Hematopoietic multipotent progenitor cell treated with erythropoietin and hydrocortisone succinate and interleukin-3 and kit ligand, for 8 days (in vitro differentiated cells): ENCODE measurements at regions not wholly inside any gene's neighbourhood (a gene's known extent, or its start where the extent isn't known, plus 50 kb on each side); places are given as distances from the start of the nearest gene placed in this dataset.
"Not testable (repeated sequence)": the region's sequence is repeated elsewhere in the genome, so short reads cannot be mapped to it uniquely, and the experiment has no call there.

Experiments used
- DNase-seq: peaks from one replicate; pipeline ENCODE4 v3.0.0-alpha.2; 2015

- no peak for DNase-seq
These were observed 138.7 kb upstream of the ZNF516 start for GRCh38 chr18:76633588-76634269.

- DNase-seq: no peak
These were observed 132.4 kb upstream of the ZNF516 start for GRCh38 chr18:76627444-76627843.

GRCh38 chr18:76626991-76627390, 131.9 kb upstream of the ZNF516 start:
- DNase-seq: no peak

GRCh38 chr18:76622651-76623050, 127.6 kb upstream of the ZNF516 start:
- DNase-seq: no peak

GRCh38 chr18:76621782-76622495, 126.9 kb upstream of the ZNF516 start:
- DNase-seq: peak; percentile 6

- DNase-seq: no peak
These were observed 126.2 kb upstream of the ZNF516 start for GRCh38 chr18:76621226-76621625.

GRCh38 chr18:76620321-76621170, 125.5 kb upstream of the ZNF516 start:
- peak; percentile 58 for DNase-seq

GRCh38 chr18:76619621-76620315, 124.7 kb upstream of the ZNF516 start:
- DNase-seq: no peak

- DNase-seq: no peak
These were observed 124.2 kb upstream of the ZNF516 start for GRCh38 chr18:76619261-76619620.

GRCh38 chr18:76618721-76619120, 123.7 kb upstream of the ZNF516 start:
- DNase-seq: no peak

- DNase-seq: no peak
These were observed 121.3 kb upstream of the ZNF516 start for GRCh38 chr18:76616373-76616772.

GRCh38 chr18:76615065-76615733, 120.2 kb upstream of the ZNF516 start:
- DNase-seq: no peak

- DNase-seq: no peak
These were observed 118.7 kb upstream of the ZNF516 start for GRCh38 chr18:76613755-76614120.

- DNase-seq: no peak
These were observed 118.2 kb upstream of the ZNF516 start for GRCh38 chr18:76613053-76613754.

GRCh38 chr18:76611750-76612045, 116.7 kb upstream of the ZNF516 start:
- not testable (repeated sequence) for DNase-seq

- no peak for DNase-seq
These were observed 116.1 kb upstream of the ZNF516 start for GRCh38 chr18:76610933-76611749.

GRCh38 chr18:76610012-76610411, 115.0 kb upstream of the ZNF516 start:
- DNase-seq: no peak

- DNase-seq: no peak
These were observed 110.4 kb upstream of the ZNF516 start for GRCh38 chr18:76605341-76605929.

- no peak for DNase-seq
These were observed 109.8 kb upstream of the ZNF516 start for GRCh38 chr18:76604935-76605240.

- DNase-seq: no peak
These were observed 109.3 kb upstream of the ZNF516 start for GRCh38 chr18:76604108-76604934.
